Adipocyte (in vitro differentiated cells): ENCODE measurements at regions not wholly inside any gene's neighbourhood (a gene's known extent, or its start where the extent isn't known, plus 50 kb on each side); places are given as distances from the start of the nearest gene placed in this dataset.
A peak's percentile ranks its signal among the peaks of the same experiment; 100 is the strongest.
"Not testable (repeated sequence)": the region's sequence is repeated elsewhere in the genome, so short reads cannot be mapped to it uniquely, and the experiment has no call there.

Experiments
- DNase-seq: peaks from one replicate; pipeline ENCODE4 v3.0.0-alpha.2; 2015; ENCODE audit warnings: low read depth
- H3K27me3 ChIP-seq: replicated peaks from 2 replicates; pipeline ENCODE4 v1.7.0; 2013; ENCODE audit warnings: mild to moderate bottlenecking, low read length, moderate library complexity; ENCODE audit not compliant: control insufficient read depth, insufficient read depth
- H3K36me3 ChIP-seq: 2 replicates; pipeline ENCODE4 v1.7.0; 2013; ENCODE audit warnings: low read length, mild to moderate bottlenecking, moderate library complexity; ENCODE audit not compliant: control insufficient read depth, insufficient read depth, severe bottlenecking
- H3K4me1 ChIP-seq: 2 replicates; pipeline ENCODE4 v1.7.0; 2013; ENCODE audit warnings: mild to moderate bottlenecking, low read length, moderate library complexity; ENCODE audit not compliant: control insufficient read depth, insufficient read depth
- H3K4me3 ChIP-seq: 2 replicates; pipeline ENCODE4 v1.7.0; 2013; ENCODE audit warnings: mild to moderate bottlenecking, low read length, moderate library complexity
- H3K9ac ChIP-seq: 2 replicates; pipeline ENCODE4 v1.7.0; 2013; ENCODE audit warnings: mild to moderate bottlenecking, low read length, moderate library complexity
- H3K9me3 ChIP-seq: 2 replicates; pipeline ENCODE4 v1.7.0; 2013; ENCODE audit warnings: mild to moderate bottlenecking, low read length, moderate library complexity; ENCODE audit not compliant: control insufficient read depth

DNA sequence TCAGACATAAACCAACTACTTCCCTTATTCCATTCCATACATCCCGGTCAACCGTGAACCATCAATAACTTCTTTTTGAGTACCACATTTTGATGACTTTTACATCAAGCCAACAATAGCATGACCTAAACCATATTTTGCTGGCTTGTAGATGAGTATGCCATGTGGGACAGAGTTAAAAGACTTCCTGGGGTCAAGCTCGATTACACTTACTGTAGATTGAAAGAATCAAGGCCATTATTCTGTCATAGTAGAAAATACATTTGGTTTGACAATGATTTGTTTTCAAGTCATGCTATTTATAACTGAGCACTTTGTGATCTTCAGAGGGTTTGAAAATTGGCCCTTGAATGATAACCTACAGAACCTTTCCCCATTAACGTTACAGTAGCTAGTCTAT, 1086.9 kb upstream of the PCDH20 start:
- no peaks in the 10 kb centered on the region for H3K36me3 ChIP-seq
- no peak overlapping the region for H3K4me3 ChIP-seq
- no peak overlapping the region for H3K9ac ChIP-seq
- no peaks in the 10 kb centered on the region for H3K9me3 ChIP-seq
- H3K27me3 ChIP-seq: no peaks in the 10 kb centered on the region
- no peak for DNase-seq
- H3K4me1 ChIP-seq: no peaks in the 10 kb centered on the region

DNA sequence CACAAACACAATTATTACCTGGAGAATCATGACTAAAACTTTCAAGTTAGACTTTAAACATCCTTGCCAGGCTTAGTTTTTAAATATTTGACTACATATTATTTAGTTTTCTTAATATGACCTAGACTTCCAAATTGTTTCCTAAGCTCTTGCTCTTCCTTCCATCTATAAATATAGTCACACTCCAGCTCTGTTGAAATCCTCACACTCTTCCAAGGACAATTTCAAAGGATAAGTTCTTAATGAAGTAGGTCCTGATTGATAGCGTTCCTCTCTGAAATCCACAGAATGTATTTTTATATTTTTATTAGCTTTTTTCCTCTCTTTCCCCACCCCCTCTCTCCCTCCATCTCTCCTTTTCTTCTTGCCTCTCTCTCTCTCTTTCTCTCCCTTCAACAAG, 1074.1 kb upstream of the PCDH20 start:
- Histone ChIP-seq H3K9ac (no peak overlapping the region), H3K4me3 (no peak overlapping the region), H3K9me3 (no peaks in the 10 kb centered on the region), H3K27me3 (no peaks in the 10 kb centered on the region), H3K4me1 (no peaks in the 10 kb centered on the region), H3K36me3 (no peaks in the 10 kb centered on the region)
- DNase-seq: no peak

DNA sequence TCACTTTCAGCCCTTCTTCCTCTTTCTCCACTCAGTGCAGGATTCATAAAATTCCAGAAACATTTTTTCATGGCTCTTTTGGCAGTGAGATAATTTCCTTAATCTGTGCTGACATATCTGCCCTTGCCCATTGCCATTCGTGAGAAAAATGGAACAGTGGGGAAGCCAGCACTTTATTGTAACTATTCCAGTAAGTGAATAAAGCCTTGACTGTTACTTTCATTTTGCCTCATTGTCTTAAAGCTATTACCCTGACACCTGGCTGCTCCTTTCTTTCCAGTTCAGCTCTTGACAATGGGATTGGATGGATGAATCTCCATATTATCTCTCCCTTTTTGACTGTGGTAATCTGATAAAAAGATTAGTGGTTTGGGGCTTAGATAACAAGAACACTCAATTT, 1068.1 kb upstream of the PCDH20 start:
- H3K4me1 ChIP-seq: no peaks in the 10 kb centered on the region
- no peaks in the 10 kb centered on the region for H3K27me3 ChIP-seq
- H3K4me3 ChIP-seq: no peak overlapping the region
- no peaks in the 10 kb centered on the region for H3K36me3 ChIP-seq
- no peak overlapping the region for H3K9ac ChIP-seq
- peak; percentile 34 for DNase-seq
- H3K9me3 ChIP-seq: no peaks in the 10 kb centered on the region

DNA sequence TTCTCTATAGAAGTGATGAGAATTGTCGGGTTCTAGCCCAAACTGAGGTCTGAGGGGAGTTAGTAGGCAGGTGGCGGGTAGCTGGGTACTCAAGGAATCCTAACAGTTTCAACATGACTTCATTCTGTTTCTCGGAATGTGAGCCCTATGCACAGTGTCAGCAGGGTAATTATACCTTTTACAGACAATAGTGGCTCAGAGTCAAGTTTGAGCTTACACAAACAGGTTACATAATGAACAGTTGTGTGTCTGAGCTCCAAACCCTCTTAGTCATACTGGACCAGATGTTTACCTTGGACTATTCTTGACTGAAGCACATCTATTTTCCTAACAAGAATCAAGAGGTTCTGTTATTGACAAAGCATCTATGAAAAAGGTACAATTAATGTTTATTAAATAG, 1066.7 kb upstream of the PCDH20 start:
- Histone ChIP-seq H3K9me3 (no peaks in the 10 kb centered on the region), H3K27me3 (no peaks in the 10 kb centered on the region), H3K4me3 (no peak overlapping the region), H3K36me3 (no peaks in the 10 kb centered on the region), H3K4me1 (no peaks in the 10 kb centered on the region), H3K9ac (no peak overlapping the region)
- no peak for DNase-seq

DNA sequence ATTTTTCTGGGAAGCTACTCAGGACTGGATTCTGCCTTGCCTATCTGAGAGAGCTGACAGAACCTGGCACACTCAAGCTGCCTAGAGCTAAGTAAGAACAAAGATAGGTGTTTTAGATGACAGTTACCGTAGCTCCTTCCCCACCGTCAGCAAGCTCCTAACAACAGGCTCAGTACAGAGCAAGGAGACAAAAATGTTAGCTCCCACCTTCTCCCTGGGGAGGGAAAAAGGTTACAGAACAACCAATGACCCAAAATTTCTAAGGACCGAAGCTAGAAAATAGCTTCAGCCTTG, 1058.2 kb upstream of the PCDH20 start:
- H3K9me3 ChIP-seq: no peaks in the 10 kb centered on the region
- H3K27me3 ChIP-seq: no peaks in the 10 kb centered on the region
- H3K9ac ChIP-seq: no peak overlapping the region
- no peaks in the 10 kb centered on the region for H3K4me1 ChIP-seq
- H3K4me3 ChIP-seq: no peak overlapping the region
- H3K36me3 ChIP-seq: no peaks in the 10 kb centered on the region
- DNase-seq: no peak

DNA sequence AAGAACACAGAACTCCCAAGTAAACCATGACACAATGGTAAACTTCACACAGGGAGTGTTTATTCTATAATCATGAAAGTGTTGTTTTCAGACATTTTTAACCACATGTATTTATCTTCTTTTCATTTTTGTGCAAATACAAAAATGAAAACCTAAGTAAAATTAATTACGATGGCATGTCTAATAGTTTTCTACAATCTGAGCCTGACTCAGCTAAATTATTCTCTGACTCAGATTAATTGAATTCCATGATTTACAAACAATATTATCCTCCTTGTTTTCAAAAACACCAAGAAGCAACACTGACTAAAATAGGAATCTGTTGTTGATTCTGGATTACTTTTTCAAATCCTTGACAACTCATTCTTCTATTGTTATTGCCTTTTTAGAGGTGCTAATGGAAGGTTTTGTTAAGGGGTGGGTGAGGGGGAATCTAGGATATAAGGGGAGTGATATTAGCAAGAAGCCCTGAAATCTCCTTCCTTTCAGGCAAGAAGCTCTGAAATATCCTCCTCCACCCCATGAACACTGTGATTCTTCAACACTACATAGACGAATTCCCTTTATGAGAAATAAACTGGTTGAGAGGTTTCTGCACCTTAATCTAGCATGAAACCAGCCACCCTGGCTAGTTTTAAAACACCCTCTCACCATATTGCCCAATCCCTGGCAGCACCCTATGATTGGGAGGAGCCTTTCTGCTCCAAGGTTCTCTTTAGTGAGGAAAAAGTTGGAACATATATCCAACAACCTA, 1057.7 kb upstream of the PCDH20 start:
- Histone ChIP-seq H3K4me1 (no peaks in the 10 kb centered on the region), H3K4me3 (no peak overlapping the region), H3K9ac (no peak overlapping the region), H3K9me3 (no peaks in the 10 kb centered on the region), H3K36me3 (no peaks in the 10 kb centered on the region), H3K27me3 (no peaks in the 10 kb centered on the region)
- no peak for DNase-seq

DNA sequence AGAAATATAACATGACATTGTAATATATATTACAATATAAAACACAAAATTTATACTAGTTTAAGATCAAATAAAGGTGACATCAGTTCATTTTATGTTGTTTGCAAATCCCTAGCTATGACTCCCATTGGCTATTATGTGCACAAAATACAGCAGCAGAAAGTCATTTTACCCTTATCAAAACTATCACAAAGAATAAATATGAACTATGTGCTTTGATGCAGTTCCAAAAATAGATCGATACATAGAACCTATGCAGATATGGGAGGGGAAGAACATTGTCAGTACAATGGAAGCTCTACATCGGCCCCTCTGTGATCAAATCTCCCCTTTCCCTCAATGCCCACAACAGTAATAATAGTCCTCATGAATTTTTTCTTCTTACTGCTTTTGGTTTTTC, 1038.1 kb upstream of the PCDH20 start:
- Histone ChIP-seq H3K4me1 (no peaks in the 10 kb centered on the region), H3K27me3 (no peaks in the 10 kb centered on the region), H3K9me3 (no peaks in the 10 kb centered on the region), H3K36me3 (no peaks in the 10 kb centered on the region), H3K9ac (no peak overlapping the region), H3K4me3 (no peak overlapping the region)
- no peak for DNase-seq

DNA sequence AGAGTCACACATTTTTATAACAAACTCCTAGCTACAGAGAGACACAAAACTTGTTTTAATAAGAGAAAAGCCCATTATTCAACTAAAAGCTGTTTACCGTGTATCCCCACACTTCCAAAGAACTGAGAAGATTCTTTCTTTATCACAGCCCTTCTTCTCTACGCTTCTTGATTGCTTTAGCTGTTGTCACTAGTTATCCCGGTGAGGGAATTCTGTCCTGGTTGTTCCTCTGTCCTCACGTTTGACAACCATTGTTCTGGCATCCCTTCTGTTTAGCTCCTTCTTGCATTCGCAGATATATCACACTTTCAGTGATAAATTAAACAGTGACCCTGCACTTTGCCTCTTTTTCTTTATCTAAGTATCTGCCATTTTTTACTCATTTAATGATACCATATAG, 1035.1 kb upstream of the PCDH20 start:
- Histone ChIP-seq H3K9ac (no peak overlapping the region), H3K4me3 (no peak overlapping the region), H3K27me3 (no peaks in the 10 kb centered on the region)

DNA sequence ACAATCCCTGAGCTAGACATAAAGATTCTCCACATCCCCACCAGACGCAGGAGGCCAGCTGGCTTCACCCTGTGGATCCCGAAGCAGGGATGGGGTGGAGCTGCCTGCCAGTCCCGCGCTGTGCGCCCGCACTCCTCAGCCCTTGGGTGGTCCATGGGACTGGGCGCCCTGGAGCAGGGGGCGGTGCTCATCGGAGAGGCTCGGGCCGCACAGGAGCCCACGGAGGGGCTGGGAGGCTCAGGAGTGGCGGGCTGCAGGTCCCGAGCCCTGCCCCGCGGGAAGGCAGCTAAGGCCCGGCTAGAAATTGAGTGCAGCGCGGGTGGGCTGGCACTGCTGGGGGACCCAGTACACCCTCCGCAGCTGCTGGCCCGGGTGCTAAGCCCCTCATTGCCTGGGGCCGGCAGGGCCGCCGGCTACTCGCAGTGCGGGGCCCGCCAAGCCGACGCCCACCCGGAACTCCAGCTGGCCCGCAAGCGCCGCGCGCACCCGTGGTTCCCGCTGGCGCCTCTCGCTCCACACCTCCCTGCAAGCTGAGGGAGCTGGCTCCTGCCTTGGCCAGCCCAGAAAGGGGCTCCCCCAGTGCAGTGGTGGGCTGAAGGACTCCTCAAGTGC, 1032.2 kb upstream of the PCDH20 start:
- DNase-seq, H3K36me3 ChIP-seq, H3K9me3 ChIP-seq, H3K4me3 ChIP-seq, H3K9ac ChIP-seq, H3K4me1 ChIP-seq, H3K27me3 ChIP-seq: not testable (repeated sequence)

More for the DNA sequence above, 1035.1 kb upstream of the PCDH20 start:
- no peaks in the 10 kb centered on the region for H3K4me1 ChIP-seq
- H3K9me3 ChIP-seq: no peaks in the 10 kb centered on the region
- no peak for DNase-seq
- no peaks in the 10 kb centered on the region for H3K36me3 ChIP-seq

DNA sequence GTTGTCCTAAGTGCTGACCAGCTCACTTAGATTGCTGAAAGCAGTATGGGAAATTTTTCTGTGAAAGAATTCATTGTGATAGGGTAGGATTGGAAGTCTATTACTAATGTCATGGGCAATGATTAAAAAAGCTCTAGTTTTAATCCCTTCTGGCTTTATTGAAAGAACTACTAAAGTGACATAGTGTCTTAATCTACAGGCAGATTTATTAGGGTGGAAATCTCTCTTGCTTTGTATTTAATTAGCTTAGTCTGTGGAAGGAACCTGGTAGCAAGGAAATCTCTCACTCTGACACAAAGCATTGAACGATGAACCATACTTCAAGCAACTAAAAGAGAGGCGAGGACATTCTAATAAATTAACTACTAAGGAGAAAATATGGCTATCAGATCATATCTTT, 1029.2 kb upstream of the PCDH20 start:
- H3K9me3 ChIP-seq: no peaks in the 10 kb centered on the region
- no peaks in the 10 kb centered on the region for H3K36me3 ChIP-seq
- no peak for DNase-seq
- no peak overlapping the region for H3K4me3 ChIP-seq
- H3K27me3 ChIP-seq: no peaks in the 10 kb centered on the region
- no peaks in the 10 kb centered on the region for H3K4me1 ChIP-seq
- H3K9ac ChIP-seq: no peak overlapping the region

DNA sequence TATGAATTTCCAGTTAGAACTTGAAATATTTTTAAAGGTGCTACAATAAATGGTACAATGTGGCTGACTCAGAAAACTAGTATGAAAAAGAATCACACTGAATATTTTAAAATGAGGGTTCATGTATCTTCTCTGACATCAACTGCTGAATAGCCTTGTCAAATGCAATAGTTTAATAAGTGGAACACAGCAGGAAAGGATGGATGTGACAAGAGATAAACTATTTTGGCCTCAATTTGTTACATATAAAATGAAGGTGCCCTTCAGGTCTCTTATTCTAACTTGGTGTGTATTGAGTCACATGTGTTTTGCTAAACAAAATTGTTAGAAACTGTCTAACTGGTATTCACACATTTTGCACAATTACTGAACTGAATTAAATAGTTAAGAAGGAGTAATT, 1018.4 kb upstream of the PCDH20 start:
- Histone ChIP-seq H3K4me1 (no peaks in the 10 kb centered on the region), H3K9me3 (no peaks in the 10 kb centered on the region), H3K27me3 (no peaks in the 10 kb centered on the region), H3K36me3 (no peaks in the 10 kb centered on the region), H3K4me3 (no peak overlapping the region), H3K9ac (no peak overlapping the region)
- no peak for DNase-seq

DNA sequence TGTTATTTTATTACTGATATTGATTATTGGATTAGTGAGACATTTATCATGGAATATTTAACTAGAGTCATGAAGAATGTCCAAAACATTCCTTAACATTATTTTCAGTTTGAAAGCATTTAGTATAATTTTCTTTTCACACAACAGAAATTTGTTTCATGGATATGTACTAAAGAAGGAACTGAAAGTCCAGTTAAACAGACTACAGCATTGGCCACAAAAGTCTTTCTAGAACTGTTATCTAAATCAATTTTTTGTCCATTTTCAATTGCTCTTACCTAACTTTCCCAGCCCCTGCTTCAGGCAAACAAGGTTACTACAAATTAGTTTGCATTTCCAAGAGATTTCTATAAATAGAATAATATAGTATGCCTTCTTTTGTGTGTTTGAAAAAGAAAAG, 1018.0 kb upstream of the PCDH20 start:
- Histone ChIP-seq H3K27me3 (no peaks in the 10 kb centered on the region), H3K4me3 (no peak overlapping the region), H3K9ac (no peak overlapping the region), H3K4me1 (no peaks in the 10 kb centered on the region), H3K36me3 (no peaks in the 10 kb centered on the region), H3K9me3 (no peaks in the 10 kb centered on the region)
- no peak for DNase-seq
